SU-DHL-6 (cell line): ENCODE measurements at regions not wholly inside any gene's neighbourhood (a gene's known extent, or its start where the extent isn't known, plus 50 kb on each side); places are given as distances from the start of the nearest gene placed in this dataset.

Source experiments
- H2AFZ ChIP-seq: fragments of 200-600 bp; sonication (generic); 2 replicates; pipeline ENCODE4 v1.6.1; 2014; ENCODE audit warnings: low read depth, mild to moderate bottlenecking, moderate library complexity, mixed read lengths, antibody characterized with exemption, low read length; ENCODE audit not compliant: severe bottlenecking
- H3F3A ChIP-seq: fragments of 200-600 bp; shearing (Covaris generic); 2 replicates; pipeline ENCODE4 v1.6.0; 2016; ENCODE audit warnings: antibody characterized with exemption, mild to moderate bottlenecking; ENCODE audit not compliant: insufficient read depth
- H3K27ac ChIP-seq: fragments of 200-600 bp; sonication (generic); 2 replicates; pipeline ENCODE4 v1.5.1; 2016; ENCODE audit warnings: low read depth, mild to moderate bottlenecking, low read length, moderate library complexity, mixed read lengths
- H3K27me3 ChIP-seq: fragments of 200-600 bp; sonication (generic), shearing (Covaris generic); 2 replicates; pipeline ENCODE4 v1.6.0; 2014; ENCODE audit warnings: mild to moderate bottlenecking, low read length
- H3K36me3 ChIP-seq: fragments of 200-600 bp; sonication (generic); 2 replicates; pipeline ENCODE4 v1.6.1; 2014; ENCODE audit warnings: mild to moderate bottlenecking, low read length, mixed read lengths
- H3K4me2 ChIP-seq: fragments of 300-600, 200-600 bp; shearing (Covaris generic), sonication (generic); 2 replicates; pipeline ENCODE4 v1.6.0; 2014; ENCODE audit warnings: low read length, low read depth, mild to moderate bottlenecking; ENCODE audit not compliant: poor library complexity, severe bottlenecking
- H3K4me3 ChIP-seq: fragments of 200-600 bp; sonication (generic); 2 replicates; pipeline ENCODE4 v1.5.1; 2014; ENCODE audit warnings: antibody characterized with exemption, low read length, mild to moderate bottlenecking, mixed read lengths; ENCODE audit not compliant: insufficient read depth, poor library complexity, severe bottlenecking
- H3K79me2 ChIP-seq: fragments of 200-600 bp; sonication (generic); 2 replicates; pipeline ENCODE4 v1.6.1; 2014; ENCODE audit warnings: mild to moderate bottlenecking, low read length, moderate library complexity; ENCODE audit not compliant: insufficient read depth
- H3K9ac ChIP-seq: fragments of 200-600 bp; sonication (generic); 2 replicates; pipeline ENCODE4 v1.7.0; 2014; ENCODE audit warnings: mild to moderate bottlenecking, low read length
- H3K9me2 ChIP-seq: fragments of 200-600 bp; sonication (generic); replicated peaks from 2 replicates; pipeline ENCODE4 v1.6.1; 2014; ENCODE audit warnings: low read length; ENCODE audit not compliant: insufficient read depth
- H3K9me3 ChIP-seq: fragments of 200-600 bp; sonication (generic); 2 replicates; pipeline ENCODE4 v1.6.1; 2014; ENCODE audit warnings: low read length, mixed read lengths; ENCODE audit not compliant: insufficient read depth
- H4K20me1 ChIP-seq: fragments of 200-600 bp; sonication (generic); 2 replicates; pipeline ENCODE4 v1.6.1; 2014; ENCODE audit warnings: low read depth, mild to moderate bottlenecking, antibody characterized with exemption, low read length, moderate library complexity, mixed read lengths
- CTCF ChIP-seq: fragments of 200-600 bp; sonication (generic); IDR thresholded peaks from one replicate; pipeline ENCODE4 v1.5.1; 2017; ENCODE audit warnings: antibody characterized with exemption, mild to moderate bottlenecking, low read length, moderate library complexity; ENCODE audit not compliant: insufficient read depth, poor library complexity, severe bottlenecking
- EZH2phosphoT487 ChIP-seq: fragments of 200-600 bp; sonication (generic), shearing (Covaris generic); conservative IDR thresholded peaks from 2 replicates; pipeline ENCODE4 v1.6.1; 2018; ENCODE audit warnings: mild to moderate bottlenecking, antibody characterized with exemption, low read length, moderate library complexity, mixed read lengths

- TF ChIP-seq EZH2phosphoT487 (no peak), CTCF (no peak)
- Histone ChIP-seq H3K9ac (no peak overlapping the region), H3K36me3 (no peaks in the 10 kb centered on the region), H4K20me1 (no peaks in the 10 kb centered on the region), H3K4me2 (no peak overlapping the region), H3F3A (no peaks in the 10 kb centered on the region), H2AFZ (no peak overlapping the region), H3K9me3 (no peaks in the 10 kb centered on the region), H3K27me3 (no peaks in the 10 kb centered on the region), H3K79me2 (no peaks in the 10 kb centered on the region), H3K9me2 (no peaks in the 10 kb centered on the region), H3K27ac (no peak overlapping the region), H3K4me3 (no peak overlapping the region)
Measured at GRCh38 chr15:93332168-93332553, 243.2 kb upstream of the RGMA start.

GRCh38 chr15:93331545-93332167 is 242.6 kb upstream of the RGMA start:
- Histone ChIP-seq H3K9me2 (no peaks in the 10 kb centered on the region), H3K9ac (no peak overlapping the region), H3F3A (no peaks in the 10 kb centered on the region), H3K9me3 (no peaks in the 10 kb centered on the region), H3K36me3 (no peaks in the 10 kb centered on the region), H3K4me2 (no peak overlapping the region), H4K20me1 (no peaks in the 10 kb centered on the region), H3K4me3 (no peak overlapping the region), H2AFZ (no peak overlapping the region), H3K27me3 (no peaks in the 10 kb centered on the region), H3K27ac (no peak overlapping the region), H3K79me2 (no peaks in the 10 kb centered on the region)
- no peak for TF ChIP-seq CTCF
- no peak for TF ChIP-seq EZH2phosphoT487

DNA sequence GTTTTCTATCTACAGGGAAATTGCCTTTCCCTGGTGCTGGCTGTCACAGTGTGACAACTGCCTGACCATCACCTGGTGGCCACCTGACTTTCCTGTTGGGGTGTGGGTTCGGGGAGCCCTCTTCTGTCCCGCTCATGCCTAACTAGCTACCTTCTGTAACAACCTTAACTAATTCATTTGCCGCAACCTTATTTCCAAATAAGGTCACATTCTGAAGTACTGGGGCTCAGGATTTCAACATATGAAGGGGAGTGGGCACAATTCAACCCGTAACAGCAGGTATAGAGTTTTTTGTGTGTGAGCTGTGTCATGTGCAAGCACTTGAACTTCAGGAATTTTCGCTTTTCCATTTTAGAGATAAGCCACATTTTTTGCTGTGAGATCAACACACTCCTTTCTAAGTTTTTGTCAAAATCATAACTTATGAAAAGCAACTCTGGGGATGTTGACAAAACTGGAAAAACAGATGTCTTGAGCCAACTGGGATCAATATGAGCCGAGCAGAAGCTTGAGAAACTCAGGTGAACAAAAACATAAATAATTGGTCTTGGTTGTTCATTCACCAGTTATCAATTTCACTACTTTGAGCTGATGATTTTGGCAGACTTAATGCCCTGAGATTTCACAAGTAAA is 242.0 kb upstream of the RGMA start:
- Histone ChIP-seq H3K36me3 (no peaks in the 10 kb centered on the region), H3F3A (no peaks in the 10 kb centered on the region), H3K9me3 (no peaks in the 10 kb centered on the region), H2AFZ (no peak overlapping the region), H3K9me2 (no peaks in the 10 kb centered on the region), H3K27me3 (no peaks in the 10 kb centered on the region), H3K27ac (no peak overlapping the region), H3K4me3 (no peak overlapping the region), H3K4me2 (no peak overlapping the region), H3K9ac (no peak overlapping the region), H3K79me2 (no peaks in the 10 kb centered on the region), H4K20me1 (no peaks in the 10 kb centered on the region)
- no peak for TF ChIP-seq EZH2phosphoT487
- TF ChIP-seq CTCF, result no peak
